Osteocyte (in vitro differentiated cells): ENCODE measurements at regions not wholly inside any gene's neighbourhood (a gene's known extent, or its start where the extent isn't known, plus 50 kb on each side); places are given as distances from the start of the nearest gene placed in this dataset.

Experiments
- DNase-seq: peaks from one replicate; pipeline ENCODE4 v3.0.0; 2021; ENCODE audit warnings: mixed read lengths; ENCODE audit not compliant: unreplicated experiment; ENCODE audit errors: extremely low spot score
- H3K27ac Mint-ChIP-seq: one replicate; pipeline ENCODE4 v1.8.0; 2021; ENCODE audit warnings: mild to moderate bottlenecking, mixed read lengths; ENCODE audit not compliant: unreplicated experiment
- H3K27me3 Mint-ChIP-seq: one replicate; pipeline ENCODE4 v1.8.0; 2021; ENCODE audit warnings: mixed read lengths; ENCODE audit not compliant: unreplicated experiment
- H3K36me3 Mint-ChIP-seq: one replicate; pipeline ENCODE4 v1.8.0; 2021; ENCODE audit warnings: mixed read lengths; ENCODE audit not compliant: unreplicated experiment
- H3K4me1 Mint-ChIP-seq: one replicate; pipeline ENCODE4 v1.8.0; 2021; ENCODE audit warnings: mixed read lengths; ENCODE audit not compliant: unreplicated experiment
- H3K4me3 Mint-ChIP-seq: one replicate; pipeline ENCODE4 v1.8.0; 2021; ENCODE audit warnings: mild to moderate bottlenecking, moderate library complexity, mixed read lengths; ENCODE audit not compliant: unreplicated experiment
- H3K9me3 Mint-ChIP-seq: one replicate; pipeline ENCODE4 v1.8.0; 2021; ENCODE audit warnings: mixed read lengths; ENCODE audit not compliant: unreplicated experiment
- TF ChIP-seq, protein P1 (sequence below): fragments of 200-600 bp; sonication (generic); IDR thresholded peaks from 2 replicates; pipeline ENCODE4 v1.5.0; 2021; ENCODE audit warnings: antibody characterized with exemption, mild to moderate bottlenecking, moderate library complexity

DNA sequence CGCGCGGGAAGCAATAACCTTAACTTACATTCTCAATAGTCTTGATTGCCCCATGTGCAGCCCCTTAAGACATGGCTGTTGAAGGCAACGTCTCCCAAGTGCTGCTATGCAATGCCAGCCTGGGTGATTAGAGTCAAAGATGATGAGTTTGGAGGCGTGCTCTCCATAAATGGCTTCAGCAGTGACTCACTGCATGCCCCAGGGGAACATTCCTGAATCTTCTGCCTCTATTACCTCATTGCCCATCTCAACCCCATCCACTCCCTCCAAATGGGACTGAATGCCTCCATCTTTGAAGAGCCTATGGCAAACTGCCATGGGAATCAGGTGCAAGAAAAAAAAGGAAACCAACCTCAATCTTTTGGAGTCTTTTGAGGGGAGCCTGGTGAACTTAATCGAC, 282.8 kb downstream of the SNX10 start:
- TF ChIP-seq, protein P1, sequence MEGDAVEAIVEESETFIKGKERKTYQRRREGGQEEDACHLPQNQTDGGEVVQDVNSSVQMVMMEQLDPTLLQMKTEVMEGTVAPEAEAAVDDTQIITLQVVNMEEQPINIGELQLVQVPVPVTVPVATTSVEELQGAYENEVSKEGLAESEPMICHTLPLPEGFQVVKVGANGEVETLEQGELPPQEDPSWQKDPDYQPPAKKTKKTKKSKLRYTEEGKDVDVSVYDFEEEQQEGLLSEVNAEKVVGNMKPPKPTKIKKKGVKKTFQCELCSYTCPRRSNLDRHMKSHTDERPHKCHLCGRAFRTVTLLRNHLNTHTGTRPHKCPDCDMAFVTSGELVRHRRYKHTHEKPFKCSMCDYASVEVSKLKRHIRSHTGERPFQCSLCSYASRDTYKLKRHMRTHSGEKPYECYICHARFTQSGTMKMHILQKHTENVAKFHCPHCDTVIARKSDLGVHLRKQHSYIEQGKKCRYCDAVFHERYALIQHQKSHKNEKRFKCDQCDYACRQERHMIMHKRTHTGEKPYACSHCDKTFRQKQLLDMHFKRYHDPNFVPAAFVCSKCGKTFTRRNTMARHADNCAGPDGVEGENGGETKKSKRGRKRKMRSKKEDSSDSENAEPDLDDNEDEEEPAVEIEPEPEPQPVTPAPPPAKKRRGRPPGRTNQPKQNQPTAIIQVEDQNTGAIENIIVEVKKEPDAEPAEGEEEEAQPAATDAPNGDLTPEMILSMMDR, result no peak
- no peak overlapping the region for H3K4me3 Mint-ChIP-seq
- no peaks in the 10 kb centered on the region for H3K4me1 Mint-ChIP-seq
- no peaks in the 10 kb centered on the region for H3K27me3 Mint-ChIP-seq
- peaks cover 7% of the 10 kb centered on the region for H3K9me3 Mint-ChIP-seq
- H3K36me3 Mint-ChIP-seq, result no peaks in the 10 kb centered on the region
- DNase-seq, result no peak
- no peak overlapping the region for H3K27ac Mint-ChIP-seq

DNA sequence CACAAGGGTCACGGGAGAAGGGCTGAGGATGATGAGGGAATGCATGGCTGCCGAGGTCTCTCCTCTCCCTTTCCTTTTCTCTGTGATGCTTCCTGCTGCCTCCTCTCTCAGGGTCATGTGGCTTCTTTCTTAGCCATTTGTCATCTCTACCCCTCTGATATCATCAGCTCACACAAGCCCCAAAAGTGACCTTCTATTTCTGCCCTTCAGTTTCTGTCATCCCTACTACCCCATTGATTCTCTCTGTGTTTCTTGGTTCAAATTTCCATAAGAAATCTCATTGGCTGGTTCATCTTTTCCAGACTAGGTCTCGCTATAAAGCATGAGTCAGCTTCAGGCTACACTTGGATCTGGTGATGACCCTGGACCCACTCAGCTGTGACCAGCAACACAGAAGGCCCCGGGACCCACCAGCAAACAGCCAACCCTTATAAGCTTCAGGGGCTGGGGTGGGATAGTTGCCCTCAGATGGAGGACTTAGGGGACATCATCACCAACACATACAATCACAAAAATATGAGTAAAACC, 284.3 kb downstream of the SKAP2 start:
- H3K36me3 Mint-ChIP-seq, result no peaks in the 10 kb centered on the region
- TF ChIP-seq, protein P1, result no peak
- H3K4me3 Mint-ChIP-seq, result no peak overlapping the region
- DNase-seq, result no peak
- H3K27ac Mint-ChIP-seq, result no peak overlapping the region
- peaks cover 2% of the 10 kb centered on the region for H3K27me3 Mint-ChIP-seq
- H3K9me3 Mint-ChIP-seq, result no peaks in the 10 kb centered on the region
- H3K4me1 Mint-ChIP-seq, result no peaks in the 10 kb centered on the region

- TF ChIP-seq, protein P1, result no peak
- H3K27me3 Mint-ChIP-seq, result peaks cover 2% of the 10 kb centered on the region
Observed at GRCh38 chr7:26580711-26581110, 283.7 kb downstream of the SKAP2 start.

DNA sequence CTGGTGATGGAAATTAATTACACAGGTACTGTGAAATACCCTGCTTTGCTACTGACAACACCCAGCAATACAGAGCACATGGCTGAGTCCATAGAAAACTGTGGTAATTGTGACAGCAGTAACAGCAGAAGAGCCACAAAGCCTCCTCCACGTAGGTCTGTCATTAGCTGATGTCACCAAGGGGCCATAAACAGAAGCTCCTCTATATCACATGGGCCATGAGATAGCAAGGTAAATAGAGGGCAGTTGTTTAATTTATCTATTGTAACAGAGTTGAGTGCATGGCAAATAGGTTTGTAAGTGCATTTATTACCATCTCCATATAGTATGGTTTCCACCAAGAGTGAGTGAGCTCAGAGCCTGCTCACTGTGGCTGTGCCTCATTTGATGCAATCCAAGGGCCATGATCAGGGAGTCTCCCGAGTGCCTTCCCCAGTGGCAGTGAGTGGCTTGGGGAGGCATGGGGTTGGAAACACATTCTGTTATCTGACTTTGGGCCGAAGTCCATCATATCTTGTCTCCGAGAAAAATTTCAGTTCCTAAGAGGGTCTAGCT, 281.2 kb downstream of the SKAP2 start:
- H3K27ac Mint-ChIP-seq, result no peak overlapping the region
- no peaks in the 10 kb centered on the region for H3K9me3 Mint-ChIP-seq

More at GRCh38 chr7:26580711-26581110, 283.7 kb downstream of the SKAP2 start:
- no peak for DNase-seq
- Mint-ChIP-seq H3K36me3 (no peaks in the 10 kb centered on the region), H3K9me3 (no peaks in the 10 kb centered on the region), H3K27ac (no peak overlapping the region), H3K4me3 (no peak overlapping the region), H3K4me1 (no peaks in the 10 kb centered on the region)

DNA sequence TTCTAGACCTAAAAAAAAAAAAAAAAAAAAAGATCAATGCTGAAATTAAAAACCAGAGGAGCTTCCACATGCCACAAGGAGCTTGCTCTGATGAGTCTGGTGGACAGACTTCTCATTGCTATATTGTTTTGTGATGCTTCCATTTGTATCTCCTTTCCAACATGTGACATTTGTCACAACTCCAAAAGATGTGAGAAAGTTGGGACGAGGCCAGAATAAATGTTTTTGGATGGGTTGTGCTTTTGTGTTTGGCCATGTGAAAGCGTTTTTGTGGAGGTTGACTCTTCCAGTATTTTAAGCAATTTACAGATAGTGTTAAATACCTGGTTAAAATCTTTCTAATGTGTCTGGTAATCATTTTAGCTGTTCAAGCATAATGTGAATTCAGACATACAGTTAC, 280.1 kb downstream of the SKAP2 start:
- Mint-ChIP-seq H3K27me3 (peaks cover 2% of the 10 kb centered on the region), H3K4me1 (no peaks in the 10 kb centered on the region), H3K9me3 (no peaks in the 10 kb centered on the region), H3K4me3 (no peak overlapping the region), H3K36me3 (no peaks in the 10 kb centered on the region), H3K27ac (no peak overlapping the region)
- TF ChIP-seq, protein P1, result no peak
- DNase-seq, result no peak

More for the DNA sequence above, 281.2 kb downstream of the SKAP2 start:
- Mint-ChIP-seq H3K4me3 (no peak overlapping the region), H3K36me3 (no peaks in the 10 kb centered on the region), H3K27me3 (peaks cover 2% of the 10 kb centered on the region), H3K4me1 (no peaks in the 10 kb centered on the region)
- TF ChIP-seq, protein P1, result no peak
- no peak for DNase-seq
